ENCODE measurements at regions not wholly inside any gene's neighbourhood (a gene's known extent, or its start where the extent isn't known, plus 50 kb on each side); places are given as distances from the start of the nearest gene placed in this dataset.

DNA sequence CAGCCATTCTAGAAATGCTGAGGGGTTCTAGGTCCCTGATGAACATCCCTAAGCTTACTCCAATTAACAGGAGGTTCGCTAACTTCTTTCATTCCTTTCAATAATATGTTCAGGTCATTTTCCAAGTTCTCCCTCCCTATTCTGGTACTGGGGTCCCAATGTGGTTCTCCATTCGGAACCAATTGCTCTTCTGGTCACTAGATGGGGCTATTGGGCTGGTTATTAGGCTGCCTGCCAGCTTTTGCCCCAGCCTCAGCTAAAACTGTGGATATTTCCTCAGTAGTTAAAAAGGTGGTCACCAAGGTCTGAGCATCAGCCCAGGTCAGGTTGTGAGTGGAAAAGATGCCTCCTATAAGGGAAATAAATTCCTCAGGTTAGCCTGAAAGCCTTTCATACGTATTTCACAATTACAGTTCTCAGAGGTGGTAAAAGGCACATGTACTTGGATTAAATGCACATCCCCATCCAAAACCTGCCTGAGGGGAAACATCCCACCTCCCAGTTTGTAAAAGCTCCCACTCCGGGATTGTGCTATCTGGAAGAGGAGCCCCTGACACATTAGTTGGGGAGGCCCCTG lies 161.1 kb upstream of the CCDC179 start:
- no peaks in the 10 kb centered on the region for H3K4me1 ChIP-seq
- no peaks in the 10 kb centered on the region for H3K9me3 ChIP-seq
- in situ Hi-C loops (cut with MboI; ENCODE audit: low sequenced_read_pairs in 4 of 4) (no loop called here), intact Hi-C loops (cut with DNase I; ENCODE audit: low total_unique reads) (no loop called here)
- TF ChIP-seq, protein P1, sequence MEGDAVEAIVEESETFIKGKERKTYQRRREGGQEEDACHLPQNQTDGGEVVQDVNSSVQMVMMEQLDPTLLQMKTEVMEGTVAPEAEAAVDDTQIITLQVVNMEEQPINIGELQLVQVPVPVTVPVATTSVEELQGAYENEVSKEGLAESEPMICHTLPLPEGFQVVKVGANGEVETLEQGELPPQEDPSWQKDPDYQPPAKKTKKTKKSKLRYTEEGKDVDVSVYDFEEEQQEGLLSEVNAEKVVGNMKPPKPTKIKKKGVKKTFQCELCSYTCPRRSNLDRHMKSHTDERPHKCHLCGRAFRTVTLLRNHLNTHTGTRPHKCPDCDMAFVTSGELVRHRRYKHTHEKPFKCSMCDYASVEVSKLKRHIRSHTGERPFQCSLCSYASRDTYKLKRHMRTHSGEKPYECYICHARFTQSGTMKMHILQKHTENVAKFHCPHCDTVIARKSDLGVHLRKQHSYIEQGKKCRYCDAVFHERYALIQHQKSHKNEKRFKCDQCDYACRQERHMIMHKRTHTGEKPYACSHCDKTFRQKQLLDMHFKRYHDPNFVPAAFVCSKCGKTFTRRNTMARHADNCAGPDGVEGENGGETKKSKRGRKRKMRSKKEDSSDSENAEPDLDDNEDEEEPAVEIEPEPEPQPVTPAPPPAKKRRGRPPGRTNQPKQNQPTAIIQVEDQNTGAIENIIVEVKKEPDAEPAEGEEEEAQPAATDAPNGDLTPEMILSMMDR (IDR thresholded peaks at IDR 0.05 in 4 of 5, conservative IDR thresholded peaks at IDR 0.05 in 1 of 5), result peak in 1 of 5 experiments; percentile 6
- no peak for TF ChIP-seq POLR2A (IDR thresholded peaks at IDR 0.05)
- ATAC-seq (no peak), DNase-seq (no peak)
- no peaks in the 10 kb centered on the region for H3K36me3 ChIP-seq
- H3K4me3 ChIP-seq, result no peak overlapping the region
- no peak overlapping the region for H3K27ac ChIP-seq
- no peaks in the 10 kb centered on the region for H3K27me3 ChIP-seq

DNA sequence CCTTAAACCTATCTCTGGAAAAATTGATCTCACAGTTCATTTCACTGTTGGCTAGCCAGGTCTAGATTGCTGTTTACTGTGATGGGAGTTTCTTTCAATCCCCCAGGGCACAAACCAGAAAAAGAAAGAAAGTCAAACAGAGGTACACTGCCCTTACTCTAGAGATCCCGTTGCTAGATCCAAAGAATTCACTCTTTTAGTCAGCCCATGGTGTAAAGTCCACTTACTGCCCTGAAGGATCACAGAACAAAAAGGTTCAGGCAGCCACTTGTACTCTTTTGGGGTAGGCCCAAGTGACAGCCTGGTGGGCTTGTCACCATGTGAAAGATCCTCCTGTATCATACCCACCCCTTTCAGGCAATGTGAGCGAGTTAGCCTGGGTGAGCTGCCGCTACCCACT lies 162.6 kb upstream of the CCDC179 start:
- Histone ChIP-seq H3K36me3 (no peaks in the 10 kb centered on the region), H3K27ac (no peak overlapping the region), H3K27me3 (no peaks in the 10 kb centered on the region), H3K9me3 (no peaks in the 10 kb centered on the region), H3K4me1 (no peaks in the 10 kb centered on the region), H3K4me3 (no peak overlapping the region)
- no peak for TF ChIP-seq POLR2A (IDR thresholded peaks at IDR 0.05)
- TF ChIP-seq, protein P1 (IDR thresholded peaks at IDR 0.05 in 4 of 5, conservative IDR thresholded peaks at IDR 0.05 in 1 of 5), result no peak
- no peak for DNase-seq
- intact Hi-C loops (cut with DNase I; ENCODE audit: low total_unique reads) (no loop called here), in situ Hi-C loops (cut with MboI; ENCODE audit: low sequenced_read_pairs in 4 of 4) (no loop called here)
- ATAC-seq, result no peak

DNA sequence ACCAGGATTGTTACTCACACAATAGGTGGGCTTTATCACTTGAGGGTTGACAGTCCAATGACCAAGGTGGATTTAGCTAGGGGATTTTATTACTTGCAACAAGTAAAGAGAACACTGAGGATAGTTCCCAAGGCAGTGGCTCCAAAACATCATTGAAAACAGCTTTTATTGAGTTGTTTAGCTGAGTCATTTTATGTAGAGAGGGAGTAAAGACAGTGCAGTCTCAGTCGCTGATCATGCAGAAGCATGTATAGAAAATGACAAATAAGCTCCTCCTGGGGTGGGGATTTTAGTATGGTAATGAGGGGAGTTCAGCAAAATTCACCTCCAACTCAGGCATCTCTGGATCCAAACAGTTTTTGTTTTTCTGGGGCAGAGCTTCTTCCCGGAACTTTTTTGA lies 163.0 kb upstream of the CCDC179 start:
- H3K9me3 ChIP-seq, result no peaks in the 10 kb centered on the region
- no peak for DNase-seq
- no peak overlapping the region for H3K27ac ChIP-seq
- no peak overlapping the region for H3K4me3 ChIP-seq
- H3K27me3 ChIP-seq, result no peaks in the 10 kb centered on the region
- H3K36me3 ChIP-seq, result no peaks in the 10 kb centered on the region
- TF ChIP-seq POLR2A (IDR thresholded peaks at IDR 0.05), result no peak
- TF ChIP-seq, protein P1 (IDR thresholded peaks at IDR 0.05 in 4 of 5, conservative IDR thresholded peaks at IDR 0.05 in 1 of 5), result no peak
- in situ Hi-C loops (cut with MboI; ENCODE audit: low sequenced_read_pairs in 4 of 4), result no loop called here
- H3K4me1 ChIP-seq, result no peaks in the 10 kb centered on the region
- ATAC-seq, result no peak
- intact Hi-C loops (cut with DNase I; ENCODE audit: low total_unique reads), result no loop called here

DNA sequence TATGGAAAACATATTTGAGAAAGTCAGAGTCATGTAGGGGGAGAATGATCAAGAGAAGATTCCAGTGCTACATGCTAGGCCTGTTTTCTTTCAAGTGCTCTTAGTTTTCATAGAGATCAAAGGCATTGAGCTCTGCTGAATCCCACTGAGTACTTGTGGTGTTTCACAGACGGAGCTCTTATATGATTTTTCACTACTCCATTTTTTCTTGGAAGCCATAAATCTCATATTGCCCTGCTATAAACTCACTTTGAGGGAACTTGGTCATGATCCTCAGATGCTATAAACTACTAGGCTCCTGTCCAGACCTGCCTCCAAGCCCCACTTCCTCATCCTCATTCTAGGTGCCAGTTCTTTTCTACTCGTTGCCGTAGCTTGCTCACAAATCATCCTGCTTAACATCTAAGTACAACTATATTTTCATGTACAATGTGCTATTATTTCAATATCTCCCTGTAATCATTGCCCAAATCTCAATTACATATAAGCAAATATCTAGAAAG lies 180.8 kb upstream of the CCDC179 start:
- Histone ChIP-seq H3K27me3 (no peaks in the 10 kb centered on the region), H3K4me1 (no peaks in the 10 kb centered on the region), H3K9me3 (no peaks in the 10 kb centered on the region), H3K4me3 (no peak overlapping the region), H3K27ac (no peak overlapping the region), H3K36me3 (no peaks in the 10 kb centered on the region)
- intact Hi-C loops (cut with DNase I; ENCODE audit: low total_unique reads), result no loop called here
- in situ Hi-C loops (cut with MboI; ENCODE audit: low sequenced_read_pairs in 4 of 4), result no loop called here
- DNase-seq (no peak), ATAC-seq (no peak)
- TF ChIP-seq, protein P1 (IDR thresholded peaks at IDR 0.05 in 4 of 5, conservative IDR thresholded peaks at IDR 0.05 in 1 of 5), result no peak
- TF ChIP-seq POLR2A (IDR thresholded peaks at IDR 0.05), result no peak

DNA sequence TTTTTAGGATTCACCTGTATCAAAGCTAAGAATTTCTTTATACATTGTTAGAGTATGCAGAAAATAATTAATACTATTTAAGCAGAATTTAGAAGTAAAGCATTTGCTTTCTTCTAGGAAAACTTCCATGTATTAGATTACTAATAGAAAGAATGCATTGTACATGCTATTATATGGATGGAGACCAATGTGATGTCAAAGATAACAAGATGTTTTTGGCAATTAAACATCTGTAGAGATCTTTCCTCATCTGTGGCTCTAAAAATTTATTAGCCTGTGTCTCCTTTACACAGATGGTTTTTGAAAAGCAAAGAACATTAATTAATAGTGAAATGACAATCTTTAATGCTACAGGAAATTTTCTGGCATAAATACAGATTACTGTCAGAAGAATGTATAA lies 198.4 kb upstream of the CCDC179 start:
- Histone ChIP-seq H3K4me1 (no peaks in the 10 kb centered on the region), H3K4me3 (no peak overlapping the region), H3K36me3 (no peaks in the 10 kb centered on the region), H3K27me3 (no peaks in the 10 kb centered on the region), H3K9me3 (no peaks in the 10 kb centered on the region), H3K27ac (no peak overlapping the region)
- in situ Hi-C loops (cut with MboI; ENCODE audit: low sequenced_read_pairs in 4 of 4) (no loop called here), intact Hi-C loops (cut with DNase I; ENCODE audit: low total_unique reads) (no loop called here)
- no peak for DNase-seq
- no peak for ATAC-seq
- no peak for TF ChIP-seq POLR2A (IDR thresholded peaks at IDR 0.05)
- TF ChIP-seq, protein P1 (IDR thresholded peaks at IDR 0.05 in 4 of 5, conservative IDR thresholded peaks at IDR 0.05 in 1 of 5), result no peak
